HG02642 (cell line): ENCODE measurements at regions not wholly inside any gene's neighbourhood (a gene's known extent, or its start where the extent isn't known, plus 50 kb on each side); places are given as distances from the start of the nearest gene placed in this dataset.

Source experiments
- ATAC-seq: cut with Tn5 transposase; IDR thresholded peaks from one replicate; pipeline ENCODE4 v1.9.1; 2021; ENCODE audit warnings: mild to moderate bottlenecking; ENCODE audit not compliant: unreplicated experiment, poor library complexity

DNA sequence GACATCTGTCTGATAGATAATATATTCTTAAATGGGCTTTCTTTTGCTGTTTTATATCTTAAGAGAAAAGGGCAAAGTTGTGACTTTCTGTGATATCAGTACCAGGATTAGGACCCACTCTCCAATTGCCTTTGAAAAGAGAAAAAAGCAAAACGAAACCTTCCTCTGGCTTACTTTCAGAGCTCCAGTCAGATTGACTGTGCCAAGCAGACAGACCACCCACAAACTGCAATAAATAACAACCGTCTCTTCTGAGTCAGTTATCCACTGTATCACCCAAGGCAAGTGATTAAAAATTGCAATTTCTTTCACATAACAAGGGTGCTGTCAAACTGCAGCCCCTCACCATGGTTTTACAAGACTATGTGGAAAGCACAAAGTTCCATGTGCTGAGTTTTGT lies 230.5 kb upstream of the SETBP1 start:
- ATAC-seq, result no peak

DNA sequence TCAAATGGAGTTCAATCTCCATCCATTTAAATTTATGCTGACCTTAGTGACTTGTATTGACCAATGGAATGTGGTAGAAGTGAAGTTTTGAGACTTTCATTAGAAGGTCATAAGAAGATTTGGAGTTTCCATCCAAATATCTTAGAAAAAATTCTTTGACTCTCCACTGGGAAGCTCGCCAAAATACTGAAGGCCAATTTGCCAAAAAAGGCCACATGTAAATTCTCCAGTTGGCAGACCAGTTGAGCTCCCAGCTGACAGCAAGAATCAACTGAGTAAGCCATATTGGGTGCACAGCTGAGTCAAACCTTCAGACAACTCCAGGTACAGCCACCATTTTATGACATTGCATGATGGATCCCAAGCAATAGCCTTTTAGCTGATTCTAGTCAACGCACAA lies 228.3 kb upstream of the SETBP1 start:
- ATAC-seq, result no peak

DNA sequence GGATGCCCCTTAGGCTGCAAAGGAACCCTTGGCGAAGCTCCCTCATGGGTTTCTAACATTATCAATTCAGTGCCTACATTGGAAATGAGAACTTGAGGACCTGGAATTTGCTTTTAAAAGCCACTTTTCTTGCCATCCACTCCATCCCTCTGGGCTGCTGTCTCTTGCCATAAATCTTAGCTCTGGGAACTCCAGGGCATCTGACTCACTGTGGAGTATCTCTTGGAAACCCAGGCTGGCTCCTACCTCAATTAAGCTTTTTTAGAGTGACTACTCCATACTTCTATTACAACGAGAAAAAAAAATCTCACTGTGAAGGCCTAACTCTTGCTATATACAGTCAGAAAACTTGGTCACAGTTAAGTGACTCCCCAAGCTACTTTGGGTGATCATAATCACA lies 227.2 kb upstream of the SETBP1 start:
- no peak for ATAC-seq

DNA sequence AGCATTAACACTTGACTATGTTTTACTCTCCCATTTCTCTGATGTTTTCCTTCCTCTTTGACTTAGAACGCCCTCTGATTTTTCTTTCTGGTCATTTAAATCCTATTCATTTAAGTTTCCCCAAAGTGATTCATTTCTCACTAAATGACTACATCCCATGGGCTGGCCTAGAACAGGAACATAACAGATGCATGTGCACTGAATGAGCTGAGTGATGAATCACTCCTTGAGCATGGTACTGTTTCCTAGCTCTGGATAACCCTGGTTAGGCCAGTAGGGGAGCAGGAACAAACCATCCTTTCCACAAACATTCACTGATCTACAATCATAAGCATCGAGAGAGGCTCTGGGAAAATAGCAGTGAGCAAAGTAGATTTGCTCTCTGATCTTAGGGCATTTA lies 221.9 kb upstream of the SETBP1 start:
- no peak for ATAC-seq

DNA sequence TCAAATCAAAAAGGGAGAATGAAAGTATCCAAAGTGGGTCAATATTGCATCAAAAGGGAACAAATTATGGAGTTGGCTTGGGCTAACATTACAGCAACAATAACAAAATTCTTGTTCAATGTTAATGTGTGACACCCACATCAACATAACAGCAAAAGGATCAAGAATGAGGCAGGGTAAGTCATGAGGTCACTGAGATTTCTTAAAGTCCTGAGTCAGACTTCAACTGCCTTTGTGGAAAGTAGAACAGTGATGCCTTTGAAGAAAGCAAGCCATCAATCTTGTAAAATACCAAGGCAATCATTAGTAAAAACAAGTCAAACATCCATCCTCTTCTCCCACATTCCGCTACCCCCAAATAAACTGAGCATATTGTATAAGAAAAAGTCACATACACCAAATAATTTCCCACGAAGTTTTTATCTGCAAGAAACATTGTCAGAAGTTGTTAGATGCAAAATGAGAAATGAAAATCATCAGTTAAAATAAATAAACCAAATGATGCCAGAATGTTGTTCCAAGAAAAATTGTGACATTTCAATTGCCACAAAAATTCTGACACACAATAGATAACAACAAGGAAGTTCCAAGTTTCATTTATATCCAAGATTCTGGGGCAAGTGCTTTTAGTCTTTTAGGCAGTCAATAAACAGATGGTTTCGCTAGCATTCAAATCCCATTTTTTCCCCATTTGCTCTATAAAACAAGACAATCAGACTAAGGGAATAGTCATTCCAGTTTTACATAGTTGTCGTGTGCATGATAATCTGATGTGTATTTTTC lies 216.1 kb upstream of the SETBP1 start:
- no peak for ATAC-seq

DNA sequence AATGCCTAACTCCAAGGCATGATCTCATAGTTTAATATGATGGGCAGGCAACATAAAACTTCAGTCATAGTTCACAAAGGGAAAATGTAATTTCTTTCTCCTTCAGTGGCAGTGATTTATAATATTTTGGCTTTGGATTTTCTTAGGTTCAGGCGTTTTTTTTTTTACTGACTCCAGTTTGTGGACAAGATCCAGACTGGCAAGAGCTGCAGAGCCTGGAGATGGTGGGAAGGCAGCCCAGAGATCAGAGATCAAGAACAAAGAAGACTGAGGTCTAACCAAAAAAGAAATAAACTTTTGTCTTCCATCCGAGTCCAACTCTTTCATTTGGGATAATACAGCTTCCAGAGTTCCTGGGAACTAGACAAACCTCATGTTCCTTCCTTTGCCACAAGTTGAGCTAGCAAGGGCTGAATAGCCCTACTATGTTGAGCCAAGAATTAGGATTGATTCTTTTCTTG lies 215.3 kb upstream of the SETBP1 start:
- no peak for ATAC-seq

DNA sequence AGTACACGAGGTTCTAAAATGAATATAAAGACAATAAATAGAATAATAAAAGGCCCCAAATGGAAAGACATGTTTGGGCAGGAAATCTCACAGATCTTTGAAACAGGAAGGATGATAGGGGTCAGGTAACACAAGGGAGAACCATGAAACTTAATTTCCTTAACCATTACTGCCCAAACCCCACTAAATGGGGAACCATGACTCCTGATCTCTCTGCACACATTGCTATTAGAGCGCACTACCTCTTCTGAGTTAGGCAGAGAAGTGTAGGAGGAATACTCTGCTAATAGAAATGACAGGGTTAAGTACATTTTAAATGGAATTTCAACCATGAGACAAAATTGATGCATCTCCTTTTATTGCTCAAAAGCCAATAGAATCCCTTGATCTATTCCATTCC lies 213.7 kb upstream of the SETBP1 start:
- ATAC-seq, result no peak

DNA sequence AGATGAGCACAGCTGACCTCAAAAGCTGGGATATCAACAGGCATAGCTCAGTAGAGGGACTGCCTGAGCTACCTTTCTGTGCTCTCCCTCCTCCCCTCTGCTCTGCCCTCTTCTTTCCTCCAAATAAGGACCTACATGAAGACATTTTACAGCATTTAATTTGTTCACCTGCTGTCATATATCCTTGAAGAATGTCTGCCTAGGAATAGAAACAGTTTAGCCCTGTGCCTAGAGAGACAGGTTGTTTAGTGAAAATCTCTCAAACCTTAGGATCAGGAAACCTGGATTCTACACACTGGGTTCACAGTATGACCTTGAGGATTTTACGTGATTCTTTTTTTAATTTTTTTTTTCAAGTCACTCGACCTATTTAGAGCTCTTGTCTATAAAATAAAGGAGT lies 213.0 kb upstream of the SETBP1 start:
- no peak for ATAC-seq

DNA sequence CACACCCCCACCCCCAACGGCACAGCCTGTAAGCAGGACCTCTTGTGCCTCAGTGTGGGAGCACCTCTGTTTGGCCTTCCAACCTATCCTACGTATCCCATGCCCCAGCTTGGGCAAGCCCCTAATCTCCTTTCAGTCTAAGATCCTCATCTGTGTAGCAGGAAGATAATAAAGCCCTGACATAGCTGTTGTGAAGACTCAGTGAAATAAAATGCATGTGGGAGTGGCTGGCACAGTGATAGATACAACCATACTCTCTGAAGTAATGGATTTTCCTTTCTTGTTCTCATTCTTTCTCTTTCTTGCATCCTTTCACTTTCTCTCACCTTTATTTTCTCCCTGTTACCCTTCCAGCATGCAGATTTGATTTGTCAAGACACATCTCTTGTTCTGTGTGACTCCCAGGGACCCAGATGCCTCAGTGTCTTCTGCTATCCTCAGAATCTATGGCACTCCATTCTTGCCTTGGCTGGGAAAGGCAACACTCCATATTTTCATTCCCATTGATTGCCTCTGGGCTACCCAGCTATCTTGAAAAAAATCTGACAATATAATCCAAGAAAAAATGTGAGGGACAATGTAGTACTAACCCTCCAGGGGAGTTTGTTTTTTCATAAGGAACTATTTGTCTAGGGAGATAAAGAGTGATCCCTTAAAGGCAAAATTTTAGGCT lies 207.2 kb upstream of the SETBP1 start:
- ATAC-seq, result no peak

DNA sequence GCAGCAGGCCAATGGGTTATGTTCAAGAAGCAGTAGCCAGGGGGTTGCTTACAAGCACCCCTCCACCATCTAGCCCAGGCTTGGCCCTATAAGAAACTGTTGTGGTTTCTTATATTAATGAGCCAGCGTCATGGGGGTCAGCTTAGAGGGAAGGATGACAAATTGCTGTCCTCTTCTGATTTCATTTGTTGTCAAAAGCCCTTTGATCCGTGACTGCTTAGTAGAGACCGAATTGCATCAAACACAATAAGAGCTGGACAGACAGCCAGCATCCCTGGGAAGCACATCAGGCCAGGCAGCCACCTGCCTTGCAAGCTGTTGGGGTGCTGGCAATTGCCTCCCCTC lies 206.6 kb upstream of the SETBP1 start:
- no peak for ATAC-seq

DNA sequence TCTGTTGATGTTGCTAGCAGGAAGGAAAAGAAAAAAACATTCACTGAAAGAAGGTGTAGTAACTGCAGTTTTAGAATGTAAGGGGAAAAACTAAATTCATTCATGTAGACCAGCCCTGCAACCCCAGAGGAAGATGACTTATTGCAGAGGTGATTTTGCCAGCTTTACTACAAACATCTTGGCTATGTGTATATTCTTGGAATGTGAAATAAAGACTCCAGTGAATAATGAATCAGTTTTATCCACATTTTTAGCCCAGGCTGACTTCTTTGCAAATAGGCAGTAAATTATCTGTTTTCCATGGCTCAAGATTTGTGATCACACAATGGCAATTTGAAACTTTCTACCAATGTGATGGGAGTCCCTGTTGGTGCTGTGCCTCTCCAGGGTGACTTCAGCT lies 206.1 kb upstream of the SETBP1 start:
- ATAC-seq, result no peak

DNA sequence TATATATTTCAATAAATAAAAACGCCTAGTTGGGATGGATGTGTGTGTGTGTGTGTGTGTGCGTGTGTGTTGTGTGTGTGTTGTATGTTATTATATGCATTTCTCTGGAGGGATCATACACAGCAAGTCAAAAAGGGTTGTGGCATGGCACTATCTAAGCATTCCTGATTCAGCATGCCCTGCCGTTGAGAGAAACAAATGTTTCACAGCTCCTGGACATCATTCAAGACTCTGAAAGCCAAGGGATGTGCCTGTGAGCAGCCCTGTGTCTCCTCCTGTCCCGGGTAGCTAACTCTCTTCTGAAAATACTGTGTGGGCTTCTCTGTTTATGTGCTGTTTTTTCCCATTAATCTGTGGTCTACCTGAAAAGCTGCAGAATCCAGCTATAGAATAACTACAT lies 197.9 kb upstream of the SETBP1 start:
- no peak for ATAC-seq

DNA sequence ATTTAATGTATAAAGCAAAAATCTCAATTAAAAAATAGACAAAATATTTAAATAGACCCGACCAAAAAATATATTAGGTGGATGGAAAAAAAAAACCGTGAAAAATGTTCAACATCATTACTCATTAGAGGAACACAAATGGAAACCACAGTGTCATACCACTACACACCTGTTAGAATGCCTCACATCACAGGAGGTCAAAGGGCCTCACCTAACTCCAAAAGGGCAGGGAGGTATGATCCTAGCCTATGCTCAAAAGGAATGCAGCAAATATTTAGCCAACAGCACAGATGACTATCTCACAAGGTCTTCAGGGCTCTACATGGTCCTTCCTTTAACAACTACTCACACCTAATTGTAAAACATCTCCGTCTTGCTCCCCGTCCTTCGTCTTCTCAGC lies 185.5 kb upstream of the SETBP1 start:
- ATAC-seq, result no peak

DNA sequence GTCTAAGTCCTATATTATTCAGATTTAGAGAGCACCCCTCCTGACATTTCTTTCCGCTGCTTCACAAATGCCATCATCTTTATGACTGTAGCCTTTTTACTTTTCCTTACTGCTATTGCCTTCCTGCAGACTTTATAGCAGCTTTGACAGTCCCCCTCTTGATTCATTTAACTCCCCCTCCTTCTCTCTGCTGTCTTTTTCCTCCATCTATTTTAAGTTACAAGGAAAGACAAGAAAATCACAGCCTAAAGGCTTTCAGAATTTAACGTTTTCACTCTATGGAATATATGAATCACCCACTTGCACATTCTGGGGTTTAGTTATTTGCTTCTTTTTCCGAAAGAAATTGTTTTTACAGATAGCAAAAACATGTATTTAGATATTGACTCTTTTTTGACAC lies 183.4 kb upstream of the SETBP1 start:
- ATAC-seq, result no peak

DNA sequence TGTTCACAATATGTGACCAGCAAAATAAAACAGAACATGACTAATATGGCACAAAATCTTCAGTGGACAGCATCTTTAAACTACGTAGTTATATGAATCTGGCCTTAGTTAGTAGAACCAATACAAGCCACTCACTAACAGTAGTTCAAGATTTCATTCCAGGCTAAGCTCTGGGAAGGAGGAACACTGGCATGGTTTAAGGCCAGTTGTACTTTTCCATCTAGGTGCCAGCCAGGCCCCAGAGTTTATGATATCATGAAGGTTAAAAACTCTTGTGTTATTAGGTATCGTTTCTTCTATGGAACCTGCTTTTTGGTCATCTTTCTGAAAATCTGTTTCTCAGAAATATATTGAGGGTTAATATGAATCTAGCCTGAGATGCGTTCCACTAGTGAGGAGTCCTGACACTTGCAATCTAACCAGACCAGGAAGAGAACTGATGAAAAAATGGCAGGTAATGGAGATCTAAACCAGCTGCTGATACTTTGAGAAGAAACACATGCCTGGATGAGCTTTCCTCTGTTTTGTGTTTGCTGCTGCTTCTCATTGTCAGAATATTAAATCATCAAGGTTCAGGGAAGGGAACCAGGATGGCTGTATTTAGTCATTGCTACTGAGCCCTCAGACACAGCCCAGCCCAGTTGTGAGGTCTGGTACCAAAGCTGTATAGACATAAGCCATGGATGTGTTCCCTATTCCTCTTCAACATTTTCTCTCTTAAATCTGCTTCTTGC lies 182.8 kb upstream of the SETBP1 start:
- no peak for ATAC-seq

DNA sequence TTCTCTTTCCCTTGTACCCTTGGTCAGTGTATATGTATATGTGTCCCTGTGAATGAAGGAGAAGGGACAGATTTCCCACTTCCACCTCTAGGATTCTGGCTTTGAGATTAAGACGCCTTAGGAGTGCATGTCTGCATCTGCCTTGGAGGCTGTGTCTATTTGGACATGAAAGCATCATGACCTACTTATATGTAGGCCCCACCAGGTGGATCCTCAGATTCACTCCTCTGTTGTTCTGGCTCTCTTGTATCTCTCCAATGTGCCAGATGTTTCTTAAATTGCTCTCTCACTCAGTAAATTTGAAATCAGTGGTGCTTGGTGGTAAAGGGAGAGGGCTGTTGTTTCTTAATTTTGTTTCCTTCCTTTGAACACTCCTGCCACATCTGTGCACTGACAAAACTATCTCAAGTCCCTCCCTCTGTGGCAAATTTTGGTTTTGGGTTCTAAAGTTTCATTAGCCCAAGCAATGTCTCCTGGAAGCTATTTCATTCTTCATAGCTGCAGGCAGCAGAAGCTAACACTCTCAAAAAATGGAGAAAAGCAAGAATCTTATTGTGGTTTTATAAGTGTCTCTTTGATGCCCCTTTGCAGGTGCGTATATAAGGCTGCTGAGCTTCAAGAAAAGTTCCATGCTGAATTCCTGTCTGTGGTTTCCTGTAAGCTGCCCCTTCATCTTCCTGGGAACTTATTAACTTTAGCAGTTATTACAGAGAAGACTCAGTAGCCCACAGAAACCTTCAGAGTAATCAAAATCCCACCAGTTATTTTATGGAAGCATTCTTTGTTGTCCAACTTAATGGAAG lies 179.7 kb upstream of the SETBP1 start:
- ATAC-seq, result no peak

DNA sequence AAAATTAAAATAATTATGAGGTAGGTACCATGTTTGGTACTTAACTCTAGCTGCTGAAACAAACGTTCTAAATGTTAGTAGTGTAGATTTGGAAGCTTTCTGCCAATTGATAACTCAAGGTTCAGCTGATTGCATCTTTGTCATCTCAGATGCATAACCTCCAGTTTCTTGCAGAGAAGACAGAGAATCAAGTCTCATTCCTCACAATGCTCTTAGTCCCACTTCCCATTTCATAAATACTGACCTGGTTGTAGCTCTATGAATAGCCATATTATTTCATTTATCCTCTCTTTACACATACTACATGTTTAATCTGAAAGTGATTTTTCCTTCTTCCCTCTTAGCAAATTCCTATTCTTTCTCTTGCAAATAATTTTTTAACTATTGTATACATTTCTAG lies 178.5 kb upstream of the SETBP1 start:
- ATAC-seq, result no peak

DNA sequence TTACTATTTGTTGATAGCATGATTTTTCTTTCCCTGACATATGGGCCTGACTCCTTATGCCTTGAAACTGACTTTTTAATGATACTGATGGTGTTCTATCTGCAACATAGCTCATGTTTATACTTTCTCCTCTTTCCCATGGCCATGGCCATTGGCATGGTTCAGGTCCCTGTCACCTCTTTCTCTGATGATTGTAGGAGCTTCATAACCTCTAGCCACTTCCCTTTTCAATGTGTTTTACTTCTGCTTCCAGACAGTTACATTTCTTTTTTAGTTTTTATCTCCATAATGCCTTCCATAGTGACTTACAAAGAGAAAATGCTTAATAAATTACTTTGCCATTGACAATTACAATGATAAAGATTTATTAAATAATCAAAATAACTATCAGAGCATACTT lies 177.9 kb upstream of the SETBP1 start:
- ATAC-seq, result no peak

DNA sequence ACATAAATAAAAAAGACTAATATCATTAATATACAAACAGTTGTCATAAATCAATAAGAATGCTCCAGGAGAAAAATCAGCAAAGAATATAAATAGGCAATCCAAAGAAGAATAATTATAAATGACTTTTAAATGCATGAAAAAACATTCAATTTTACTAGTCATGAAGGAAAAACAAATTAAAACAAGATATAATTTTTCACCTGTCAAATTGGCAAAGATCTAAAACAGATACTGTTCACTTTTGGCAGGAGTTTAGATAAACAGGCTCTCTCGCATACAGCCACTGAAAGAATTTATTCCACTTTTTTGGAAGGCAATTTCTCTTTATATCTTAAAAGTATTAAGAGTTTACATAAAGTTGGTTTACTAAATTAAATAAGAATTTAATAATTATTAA lies 176.8 kb upstream of the SETBP1 start:
- ATAC-seq, result no peak

DNA sequence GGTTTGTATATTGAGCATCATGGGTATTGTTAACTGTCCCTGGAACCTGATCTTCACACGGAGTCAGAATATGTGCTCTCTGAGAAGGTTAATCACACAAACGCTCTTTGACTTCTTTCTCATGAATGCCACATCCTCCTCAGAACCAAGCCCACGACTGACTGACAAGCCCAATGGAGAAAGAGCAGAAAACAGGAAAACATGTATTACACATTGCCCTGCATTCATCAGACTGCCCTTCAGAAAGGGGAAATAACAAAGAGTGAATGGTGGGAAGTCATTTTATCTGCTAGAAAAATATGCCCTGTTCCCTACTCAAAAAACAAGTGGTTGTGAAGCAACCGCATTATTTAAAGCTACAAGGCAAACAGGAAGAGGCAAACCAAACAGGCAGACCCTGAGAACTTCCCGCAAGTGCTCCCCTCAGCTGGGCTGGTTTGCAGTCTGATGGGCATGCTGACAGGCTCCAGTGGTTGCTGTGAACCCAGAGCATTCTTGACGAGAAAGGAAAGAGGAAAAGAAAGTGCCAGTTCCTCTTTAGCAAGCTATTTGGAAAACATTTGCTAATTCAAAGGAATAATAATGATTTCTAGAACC lies 172.9 kb upstream of the SETBP1 start:
- peak; percentile 88 for ATAC-seq
